ENCODE measurements at regions not wholly inside any gene's neighbourhood (a gene's known extent, or its start where the extent isn't known, plus 50 kb on each side); places are given as distances from the start of the nearest gene placed in this dataset.

- TF ChIP-seq TAF1 (IDR thresholded peaks at IDR 0.05; ENCODE audit: borderline replicate concordance, insufficient read depth, low read length): no peak
- no peak for TF ChIP-seq SIN3A (IDR thresholded peaks at IDR 0.05; ENCODE audit: borderline replicate concordance, insufficient read depth, low read length)
- TF ChIP-seq POLR2AphosphoS5 (IDR thresholded peaks at IDR 0.05; ENCODE audit: low read depth, low read length): no peak
- TF ChIP-seq, protein P1, sequence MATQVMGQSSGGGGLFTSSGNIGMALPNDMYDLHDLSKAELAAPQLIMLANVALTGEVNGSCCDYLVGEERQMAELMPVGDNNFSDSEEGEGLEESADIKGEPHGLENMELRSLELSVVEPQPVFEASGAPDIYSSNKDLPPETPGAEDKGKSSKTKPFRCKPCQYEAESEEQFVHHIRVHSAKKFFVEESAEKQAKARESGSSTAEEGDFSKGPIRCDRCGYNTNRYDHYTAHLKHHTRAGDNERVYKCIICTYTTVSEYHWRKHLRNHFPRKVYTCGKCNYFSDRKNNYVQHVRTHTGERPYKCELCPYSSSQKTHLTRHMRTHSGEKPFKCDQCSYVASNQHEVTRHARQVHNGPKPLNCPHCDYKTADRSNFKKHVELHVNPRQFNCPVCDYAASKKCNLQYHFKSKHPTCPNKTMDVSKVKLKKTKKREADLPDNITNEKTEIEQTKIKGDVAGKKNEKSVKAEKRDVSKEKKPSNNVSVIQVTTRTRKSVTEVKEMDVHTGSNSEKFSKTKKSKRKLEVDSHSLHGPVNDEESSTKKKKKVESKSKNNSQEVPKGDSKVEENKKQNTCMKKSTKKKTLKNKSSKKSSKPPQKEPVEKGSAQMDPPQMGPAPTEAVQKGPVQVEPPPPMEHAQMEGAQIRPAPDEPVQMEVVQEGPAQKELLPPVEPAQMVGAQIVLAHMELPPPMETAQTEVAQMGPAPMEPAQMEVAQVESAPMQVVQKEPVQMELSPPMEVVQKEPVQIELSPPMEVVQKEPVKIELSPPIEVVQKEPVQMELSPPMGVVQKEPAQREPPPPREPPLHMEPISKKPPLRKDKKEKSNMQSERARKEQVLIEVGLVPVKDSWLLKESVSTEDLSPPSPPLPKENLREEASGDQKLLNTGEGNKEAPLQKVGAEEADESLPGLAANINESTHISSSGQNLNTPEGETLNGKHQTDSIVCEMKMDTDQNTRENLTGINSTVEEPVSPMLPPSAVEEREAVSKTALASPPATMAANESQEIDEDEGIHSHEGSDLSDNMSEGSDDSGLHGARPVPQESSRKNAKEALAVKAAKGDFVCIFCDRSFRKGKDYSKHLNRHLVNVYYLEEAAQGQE (IDR thresholded peaks at IDR 0.05; ENCODE audit: insufficient read depth in 1 of 2, low read depth in 2 of 2, low read length in 2 of 2): no peak
- TF ChIP-seq FOXP2 (optimal IDR thresholded peaks at IDR 0.05; ENCODE audit: borderline replicate concordance, extremely low read depth, extremely low read length, insufficient read depth): no peak
These were observed 70.3 kb downstream of the TNFSF18 start for GRCh38 chr1:172980456-172980855.

- TF ChIP-seq POLR2AphosphoS5 (IDR thresholded peaks at IDR 0.05; ENCODE audit: low read depth, low read length) (no peak), FOXP2 (optimal IDR thresholded peaks at IDR 0.05; ENCODE audit: borderline replicate concordance, extremely low read depth, extremely low read length, insufficient read depth) (no peak), TAF1 (IDR thresholded peaks at IDR 0.05; ENCODE audit: borderline replicate concordance, insufficient read depth, low read length) (no peak)
These were observed 69.8 kb downstream of the TNFSF18 start for GRCh38 chr1:172980971-172981370.
